H1 (cell line): ENCODE measurements at regions not wholly inside any gene's neighbourhood (a gene's known extent, or its start where the extent isn't known, plus 50 kb on each side); places are given as distances from the start of the nearest gene placed in this dataset.

Experiments used
- CTCF ChIA-PET: fragments of 300-600 bp; sonication (Branson Sonifier 250); formaldehyde crosslinking; loops from one replicate; lab custom pipeline; 2021; ENCODE audit not compliant: partially characterized antibody; lab: Charles Lee
- POLR2A ChIA-PET: fragments of 300-600 bp; sonication (Branson Sonifier 250); formaldehyde crosslinking; loops from one replicate; lab custom pipeline; 2021; ENCODE audit warnings: inconsistent platforms; ENCODE audit not compliant: partially characterized antibody; lab: Charles Lee
- DNase-seq, 2 experiments: peaks; one replicate each; pipeline versions ENCODE4 v3.0.0 to v3.0.0-alpha.2; 2010 to 2022; ENCODE audit warnings: low spot score in 2 of 2, low read depth in 1 of 2, mixed read lengths in 1 of 2
- FAIRE-seq: peaks from 2 replicates; lab custom pipeline; 2011; peaks lifted over from hg19 to GRCh38; lab: Jason Lieb, UNC
- H2AFZ ChIP-seq: 2 replicates; pipeline ENCODE4 v1.8.1; 2012; ENCODE audit warnings: low read length, inconsistent platforms
- H2AK5ac ChIP-seq: 2 replicates; pipeline ENCODE4 v1.6.1; 2013; ENCODE audit warnings: low read depth, low read length
- H2BK120ac ChIP-seq: replicated peaks from 2 replicates; pipeline ENCODE3; 2013; ENCODE audit warnings: low read depth, low read length, inconsistent platforms
- H2BK12ac ChIP-seq: 2 replicates; pipeline ENCODE4 v1.6.1; 2013; ENCODE audit warnings: low read depth, low read length
- H2BK15ac ChIP-seq: 2 replicates; pipeline ENCODE4 v1.6.1; 2013; ENCODE audit warnings: low read length
- H2BK20ac ChIP-seq: 2 replicates; pipeline ENCODE4 v1.6.1; 2013; ENCODE audit warnings: low read length
- H2BK5ac ChIP-seq: 2 replicates; pipeline ENCODE4 v1.6.1; 2013; ENCODE audit warnings: low read depth, low read length
- H3K14ac ChIP-seq: 2 replicates; pipeline ENCODE4 v1.6.1; 2013; ENCODE audit warnings: inconsistent platforms; ENCODE audit not compliant: insufficient read length
- H3K18ac ChIP-seq: 2 replicates; pipeline ENCODE4 v1.6.1; 2013; ENCODE audit warnings: low read length; ENCODE audit errors: extremely low read depth
- H3K23ac ChIP-seq: 2 replicates; pipeline ENCODE4 v1.6.1; 2013; ENCODE audit warnings: inconsistent platforms; ENCODE audit not compliant: insufficient read length
- H3K23me2 ChIP-seq: 2 replicates; pipeline ENCODE4 v1.6.1; 2013; ENCODE audit warnings: low read depth, low read length
- H3K27ac ChIP-seq: 2 replicates; pipeline ENCODE4 v1.6.1; 2011; ENCODE audit warnings: low read depth, low read length, inconsistent platforms
- H3K27me3 ChIP-seq, 4 experiments: replicated peaks in 1 of 4; 1 replicate in 1 of 4; 2 replicates in 3 of 4; pipeline versions ENCODE4 v1.6.1 to v1.8.1; 2011 to 2013; ENCODE audit warnings: low read length in 3 of 4, mild to moderate bottlenecking in 3 of 4, inconsistent platforms in 2 of 4, mixed read lengths in 2 of 4, moderate library complexity in 1 of 4; ENCODE audit not compliant: control insufficient read depth in 3 of 4, insufficient read depth in 3 of 4; ENCODE audit errors: extremely low read depth in 1 of 4
- H3K36me3 ChIP-seq, 4 experiments: 2 replicates each; pipeline versions ENCODE4 v1.6.1 to v1.8.1; 2011 to 2013; ENCODE audit warnings: mild to moderate bottlenecking in 4 of 4, low read length in 3 of 4, moderate library complexity in 2 of 4, control low read depth in 1 of 4, inconsistent platforms in 1 of 4; ENCODE audit not compliant: insufficient read depth in 4 of 4, control insufficient read depth in 2 of 4
- H3K4ac ChIP-seq: replicated peaks from 2 replicates; pipeline ENCODE3; 2013; ENCODE audit warnings: low read length, low read depth, mixed read lengths, inconsistent platforms; ENCODE audit not compliant: insufficient read length
- H3K4me1 ChIP-seq, 4 experiments: replicated peaks in 1 of 4; 1 replicate in 1 of 4; 2 replicates in 3 of 4; pipeline versions ENCODE4 v1.6.1 to v1.8.1; 2011 to 2013; ENCODE audit warnings: low read length in 3 of 4, inconsistent platforms in 2 of 4, mixed read lengths in 1 of 4; ENCODE audit not compliant: insufficient read depth in 4 of 4, control insufficient read depth in 3 of 4
- H3K4me2 ChIP-seq, 2 experiments: 2 replicates each; pipeline versions ENCODE4 v1.6.1 to v1.8.1; 2011 to 2013; ENCODE audit warnings: low read depth in 2 of 2, low read length in 2 of 2, control low read depth in 1 of 2, inconsistent platforms in 1 of 2, mild to moderate bottlenecking in 1 of 2; ENCODE audit not compliant: insufficient read depth in 1 of 2
- H3K4me3 ChIP-seq, 4 experiments: fragments of 200-600, 300-600 bp in 1 of 4; sonication (generic), shearing (Covaris generic), sonication (Bioruptor Twin) in 1 of 4; 2 replicates each; pipeline versions ENCODE4 v1.5.1 to v1.8.1; 2011 to 2016; ENCODE audit warnings: low read length in 4 of 4, low read depth in 3 of 4, control low read depth in 2 of 4, inconsistent platforms in 2 of 4, mild to moderate bottlenecking in 2 of 4, mixed read lengths in 1 of 4, moderate library complexity in 1 of 4; ENCODE audit not compliant: insufficient read depth in 2 of 4; ENCODE audit errors: extremely low read depth in 1 of 4
- H3K56ac ChIP-seq: replicated peaks from 2 replicates; pipeline ENCODE3; 2013; ENCODE audit warnings: low read depth, mild to moderate bottlenecking, mixed read lengths, low read length, inconsistent platforms; ENCODE audit not compliant: insufficient read length
- H3K79me1 ChIP-seq: 2 replicates; pipeline ENCODE4 v1.6.1; 2013; ENCODE audit warnings: low read depth, low read length, control low read depth
- H3K79me2 ChIP-seq, 2 experiments: 2 replicates each; pipeline versions ENCODE4 v1.6.1 to v1.8.1; 2012 to 2013; ENCODE audit warnings: low read length in 2 of 2, mild to moderate bottlenecking in 2 of 2, inconsistent platforms in 1 of 2; ENCODE audit not compliant: insufficient read depth in 2 of 2, control insufficient read depth in 1 of 2
- H3K9ac ChIP-seq, 4 experiments: replicated peaks in 1 of 4; 1 replicate in 1 of 4; 2 replicates in 3 of 4; pipeline versions ENCODE4 v1.6.1 to v1.8.1; 2011 to 2013; ENCODE audit warnings: low read depth in 3 of 4, low read length in 3 of 4, control low read depth in 2 of 4, mild to moderate bottlenecking in 2 of 4, moderate library complexity in 2 of 4, inconsistent platforms in 1 of 4; ENCODE audit errors: extremely low read depth in 1 of 4
- H3K9me3 ChIP-seq, 2 experiments: 2 replicates each; pipeline versions ENCODE4 v1.6.1 to v1.8.1; 2012 to 2013; ENCODE audit warnings: mild to moderate bottlenecking in 2 of 2, moderate library complexity in 2 of 2, control low read depth in 1 of 2, inconsistent platforms in 1 of 2, low read depth in 1 of 2, low read length in 1 of 2, mixed read lengths in 1 of 2; ENCODE audit not compliant: insufficient read depth in 2 of 2
- H4K20me1 ChIP-seq, 2 experiments: replicated peaks in 1 of 2; 2 replicates each; pipeline versions ENCODE3 to v1.8.1; 2011 to 2013; ENCODE audit warnings: inconsistent platforms in 2 of 2, low read length in 2 of 2, mild to moderate bottlenecking in 1 of 2; ENCODE audit not compliant: insufficient read depth in 2 of 2, control insufficient read depth in 1 of 2
- H4K5ac ChIP-seq: 2 replicates; pipeline ENCODE4 v1.6.1; 2013; ENCODE audit warnings: low read length, low read depth, mixed read lengths, inconsistent platforms; ENCODE audit not compliant: insufficient read length
- H4K8ac ChIP-seq: 2 replicates; pipeline ENCODE4 v1.8.0; 2013; ENCODE audit warnings: mild to moderate bottlenecking, moderate library complexity, low read length, inconsistent platforms; ENCODE audit not compliant: insufficient read depth; ENCODE audit errors: extremely low read depth
- H4K91ac ChIP-seq: replicated peaks from 2 replicates; pipeline ENCODE3; 2013; ENCODE audit warnings: low read length, mixed read lengths, inconsistent platforms; ENCODE audit not compliant: insufficient read length
- ATF3 ChIP-seq: IDR thresholded peaks from 2 replicates; pipeline ENCODE4 v1.6.1; 2011; ENCODE audit warnings: low read depth, mild to moderate bottlenecking, low read length; ENCODE audit not compliant: insufficient read depth
- CBX5 ChIP-seq: fragments of 300-800, 300-1000 bp; sonication (generic); IDR thresholded peaks from 2 replicates; pipeline ENCODE4 v1.7.1; 2016; ENCODE audit warnings: antibody characterized with exemption, low read length, low read depth
- CTCF ChIP-seq, 3 experiments: IDR thresholded peaks; 1 replicate in 2 of 3; 2 replicates in 1 of 3; pipeline versions ENCODE4 v1.5.1 to v1.6.1; 2011; ENCODE audit warnings: low read length in 3 of 3, mild to moderate bottlenecking in 3 of 3, inconsistent platforms in 2 of 3, low read depth in 1 of 3, moderate library complexity in 1 of 3; ENCODE audit not compliant: insufficient read depth in 1 of 3; ENCODE audit errors: control extremely low read depth in 1 of 3
- E2F6 ChIP-seq: IDR thresholded peaks from 2 replicates; pipeline ENCODE4 v1.6.1; 2012; ENCODE audit warnings: inconsistent platforms
- HDAC6 ChIP-seq: IDR thresholded peaks from one replicate; pipeline ENCODE4 v1.7.1; 2012; ENCODE audit warnings: low read depth, mild to moderate bottlenecking, inconsistent platforms, low read length, moderate library complexity
- KDM4A ChIP-seq: IDR thresholded peaks from one replicate; pipeline ENCODE4 v1.7.1; 2012; ENCODE audit warnings: low read depth, mild to moderate bottlenecking, moderate library complexity, low read length, inconsistent platforms; ENCODE audit not compliant: severe bottlenecking
- SIRT6 ChIP-seq: IDR thresholded peaks from one replicate; pipeline ENCODE4 v1.7.1; 2012; ENCODE audit warnings: low read length, inconsistent platforms
- SP2 ChIP-seq: IDR thresholded peaks from 2 replicates; pipeline ENCODE4 v1.6.1; 2012; ENCODE audit warnings: mild to moderate bottlenecking, low read length, inconsistent platforms
- TAF1 ChIP-seq: IDR thresholded peaks from 2 replicates; pipeline ENCODE4 v1.6.1; 2011; ENCODE audit warnings: mild to moderate bottlenecking, low read depth, low read length
- YY1 ChIP-seq: IDR thresholded peaks from 2 replicates; pipeline ENCODE4 v1.6.1; 2011; ENCODE audit warnings: low read depth, mild to moderate bottlenecking, low read length
- WGBS, 2 experiments: shearing (Covaris generic) in 1 of 2; methylation state at CpG; one replicate each; pipeline versions ENCODE4 v1.1.6 to v1.1.7; 2013 to 2015; ENCODE audit warnings: low lambda C conversion rate in 2 of 2, mixed read lengths in 2 of 2, inconsistent platforms in 1 of 2, low coverage in 1 of 2, missing lambda C conversion rate in 1 of 2; ENCODE audit not compliant: insufficient replicate concordance in 2 of 2, insufficient coverage in 1 of 2, insufficient read length in 1 of 2; ENCODE audit errors: extremely low coverage in 1 of 2, missing lambda C conversion rate in 1 of 2; 5-methylcytosine and 5-hydroxymethylcytosine counted together

DNA sequence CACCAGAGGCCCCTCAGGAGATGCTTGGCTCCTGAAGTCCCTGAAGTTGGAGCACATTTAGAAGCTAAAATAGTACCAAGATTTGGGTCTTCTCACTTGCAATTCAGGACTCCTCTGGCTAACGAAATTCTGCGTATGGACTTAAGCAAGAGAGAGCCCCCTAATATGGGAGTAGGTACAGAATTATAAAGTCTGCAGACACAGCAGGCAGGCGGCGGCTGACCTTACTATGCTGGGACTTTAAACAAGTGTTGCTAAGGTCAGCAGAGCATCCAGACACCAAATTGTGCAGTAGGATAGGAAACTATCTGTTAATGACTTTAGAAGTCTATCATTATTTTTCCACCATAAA lies 104.5 kb upstream of the PDE4B start:
- ChIA-PET CTCF (interaction anchor here (0.6 to 4.5 kb wide), 66 partner anchors 9 to 1252 kb away, joined by 3 to 69 read pairs (median 5); no protein-coding TSS in a partner anchor), POLR2A (interaction anchor here (0.5 to 1.5 kb wide), 3 partner anchors 271 to 452 kb away, joined by 3 to 5 read pairs (median 3); no protein-coding TSS in a partner anchor)
- Histone ChIP-seq H3K27ac (no peak overlapping the region), H2AK5ac (no peak overlapping the region), H2BK20ac (no peak overlapping the region), H3K4me3 (no peak overlapping the region), H3K9me3 (peaks cover 4 to 8% of the 10 kb centered on the region in 2 experiments; a peak in 2 of 4 replicates), H3K23ac (no peak overlapping the region), H3K79me1 (no peaks in the 10 kb centered on the region), H4K8ac (no peak overlapping the region), H4K91ac (no peak overlapping the region), H2BK5ac (no peak overlapping the region), H3K4ac (no peak overlapping the region), H4K5ac (no peak overlapping the region), H3K9ac (no peak overlapping the region), H4K20me1 (no peaks in the 10 kb centered on the region), H3K36me3 (no peaks in the 10 kb centered on the region), H3K4me1 (peaks cover 0 to 3% (median 0%) of the 10 kb centered on the region in 4 experiments; a peak in 2 of 7 replicates), H3K18ac (no peak overlapping the region), H2BK120ac (no peak overlapping the region), H3K56ac (no peak overlapping the region), H3K27me3 (no peaks in the 10 kb centered on the region), H2AFZ (no peak overlapping the region), H3K14ac (no peak overlapping the region), H2BK15ac (no peak overlapping the region), H2BK12ac (no peak overlapping the region), H3K23me2 (no peaks in the 10 kb centered on the region), H3K4me2 (no peak overlapping the region), H3K79me2 (no peaks in the 10 kb centered on the region)
- WGBS, 2 experiments, result 77% methylated on average over 4 of the region's 4 CpGs; no CpG with 5 or more reads in 1 of the 2 experiments
- DNase-seq (no peak), FAIRE-seq (no peak)
- no peak for TF ChIP-seq TAF1
- no peak for TF ChIP-seq ATF3
- TF ChIP-seq CBX5, result no peak
- TF ChIP-seq E2F6, result no peak
- TF ChIP-seq CTCF (IDR thresholded peaks at IDR 0.05; ENCODE audit: control extremely low read depth in 1 of 3, insufficient read depth in 1 of 3, low read depth in 1 of 3, low read length in 3 of 3), result no peak
- TF ChIP-seq HDAC6, result no peak
- TF ChIP-seq KDM4A, result no peak
- no peak for TF ChIP-seq YY1
- TF ChIP-seq SIRT6, result no peak
- no peak for TF ChIP-seq SP2
